Vagina (tissue), 2 donors: ENCODE measurements at regions not wholly inside any gene's neighbourhood (a gene's known extent, or its start where the extent isn't known, plus 50 kb on each side); places are given as distances from the start of the nearest gene placed in this dataset.

Experiments
- CTCF ChIP-seq, 3 experiments: fragments of 450-650 bp in 2 of 3; fragments of 200-600 bp in 1 of 3; sonication (generic) in 1 of 3; IDR thresholded peaks; one replicate each; pipeline ENCODE4 v1.5.1; 2017 to 2019; ENCODE audit warnings: antibody characterized with exemption in 3 of 3, mild to moderate bottlenecking in 2 of 3, moderate library complexity in 2 of 3
- POLR2A ChIP-seq, 2 donors: fragments of 450-650 bp; IDR thresholded peaks; one replicate each; pipeline ENCODE4 v1.6.1; 2017; ENCODE audit warnings: antibody characterized with exemption in 2 of 2, mild to moderate bottlenecking in 2 of 2, moderate library complexity in 2 of 2
- POLR2AphosphoS5 ChIP-seq, 2 donors: sonication (generic); formaldehyde crosslinking; IDR thresholded peaks; one replicate each; pipeline ENCODE4 v1.9.0; 2017; ENCODE audit warnings: antibody characterized with exemption in 2 of 2, mild to moderate bottlenecking in 2 of 2, low read depth in 1 of 2; ENCODE audit not compliant: insufficient read depth in 1 of 2

GRCh38 chr6:40933864-40934263, 105.2 kb downstream of the UNC5CL start:
- TF ChIP-seq CTCF (IDR thresholded peaks at IDR 0.05) = no peak
- TF ChIP-seq POLR2A (IDR thresholded peaks at IDR 0.05) = no peak
- no peak for TF ChIP-seq POLR2AphosphoS5 (IDR thresholded peaks at IDR 0.05; ENCODE audit: insufficient read depth in 1 of 2, low read depth in 1 of 2)
